ENCODE measurements at regions not wholly inside any gene's neighbourhood (a gene's known extent, or its start where the extent isn't known, plus 50 kb on each side); places are given as distances from the start of the nearest gene placed in this dataset.

GRCh38 chr2:81545626-81546025 lies 1241.1 kb upstream of the LRRTM1 start:
- no peak for DNase-seq (ENCODE audit: extremely low read depth, low read depth)
- H3K4me3 ChIP-seq (replicated peaks; ENCODE audit: low read depth, low read length): no peak overlapping the region
- TF ChIP-seq CTCF (IDR thresholded peaks at IDR 0.05; ENCODE audit: low read depth, low read length, missing control alignments): no peak

DNA sequence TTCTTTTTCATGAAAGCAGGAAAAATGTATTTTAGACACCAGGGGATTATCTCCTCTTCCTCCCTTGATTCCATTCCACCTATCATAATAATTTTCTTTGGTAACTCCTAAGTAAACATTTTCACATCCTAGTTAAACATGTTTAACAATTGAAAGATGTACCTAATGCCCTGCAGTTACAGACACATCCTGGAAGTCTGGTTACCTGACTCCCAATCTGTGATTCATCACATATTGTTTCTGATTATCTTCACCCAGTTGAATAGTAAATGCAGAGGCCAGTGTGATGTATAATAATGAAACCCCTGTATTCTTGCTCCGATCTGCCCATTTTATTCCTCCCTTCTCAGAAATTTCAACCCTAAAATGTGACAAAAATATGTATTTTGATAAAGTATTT lies 1237.6 kb upstream of the LRRTM1 start:
- no peak for TF ChIP-seq CTCF (IDR thresholded peaks at IDR 0.05; ENCODE audit: low read depth, low read length, missing control alignments)
- no peak overlapping the region for H3K4me3 ChIP-seq (replicated peaks; ENCODE audit: low read depth, low read length)
- DNase-seq (ENCODE audit: extremely low read depth, low read depth): no peak

GRCh38 chr2:81529944-81530343 lies 1225.4 kb upstream of the LRRTM1 start:
- no peak overlapping the region for H3K4me3 ChIP-seq (replicated peaks; ENCODE audit: low read depth, low read length)
- no peak for TF ChIP-seq CTCF (IDR thresholded peaks at IDR 0.05; ENCODE audit: low read depth, low read length, missing control alignments)
- no peak for DNase-seq (ENCODE audit: extremely low read depth, low read depth)

GRCh38 chr2:81528852-81529480 lies 1224.4 kb upstream of the LRRTM1 start:
- no peak for TF ChIP-seq CTCF (IDR thresholded peaks at IDR 0.05; ENCODE audit: low read depth, low read length, missing control alignments)
- DNase-seq (ENCODE audit: extremely low read depth, low read depth): no peak
- no peak overlapping the region for H3K4me3 ChIP-seq (replicated peaks; ENCODE audit: low read depth, low read length)

GRCh38 chr2:81523344-81523743 lies 1218.8 kb upstream of the LRRTM1 start:
- no peak overlapping the region for H3K4me3 ChIP-seq (replicated peaks; ENCODE audit: low read depth, low read length)
- no peak for TF ChIP-seq CTCF (IDR thresholded peaks at IDR 0.05; ENCODE audit: low read depth, low read length, missing control alignments)
- DNase-seq (ENCODE audit: extremely low read depth, low read depth): no peak

- no peak for DNase-seq (ENCODE audit: extremely low read depth, low read depth)
- H3K4me3 ChIP-seq (replicated peaks; ENCODE audit: low read depth, low read length): no peak overlapping the region
- no peak for TF ChIP-seq CTCF (IDR thresholded peaks at IDR 0.05; ENCODE audit: low read depth, low read length, missing control alignments)
Observed at GRCh38 chr2:81513328-81513727, 1208.8 kb upstream of the LRRTM1 start.

GRCh38 chr2:81505586-81505985 lies 1201.0 kb upstream of the LRRTM1 start:
- H3K4me3 ChIP-seq (replicated peaks; ENCODE audit: low read depth, low read length): no peak overlapping the region
- DNase-seq (ENCODE audit: extremely low read depth, low read depth): no peak
- TF ChIP-seq CTCF (IDR thresholded peaks at IDR 0.05; ENCODE audit: low read depth, low read length, missing control alignments): no peak
